ENCODE measurements at regions not wholly inside any gene's neighbourhood (a gene's known extent, or its start where the extent isn't known, plus 50 kb on each side); places are given as distances from the start of the nearest gene placed in this dataset.
"Not testable (repeated sequence)": the region's sequence is repeated elsewhere in the genome, so short reads cannot be mapped to it uniquely, and the experiment has no call there.

DNA sequence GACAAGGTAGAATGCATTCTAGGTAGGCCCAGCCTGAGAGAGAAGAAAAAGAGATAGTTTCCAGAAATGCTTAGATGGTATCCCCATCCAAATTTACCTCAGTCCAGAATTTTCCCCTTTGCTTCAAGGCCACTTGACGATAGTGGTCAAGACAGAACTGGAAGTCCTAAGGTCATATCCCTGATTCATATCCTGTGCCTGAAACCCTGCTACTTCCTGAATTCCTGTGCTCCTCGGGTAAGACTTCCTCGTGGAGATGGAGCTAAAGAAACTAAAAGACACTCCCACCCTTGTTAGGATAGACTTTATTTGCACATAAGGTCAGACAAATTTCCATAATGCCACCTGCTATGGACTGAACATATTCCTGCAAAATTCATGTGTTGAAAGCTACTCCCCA is 175.9 kb downstream of the EVX1 start:
- no peak for DNase-seq (ENCODE audit: low spot score)

DNA sequence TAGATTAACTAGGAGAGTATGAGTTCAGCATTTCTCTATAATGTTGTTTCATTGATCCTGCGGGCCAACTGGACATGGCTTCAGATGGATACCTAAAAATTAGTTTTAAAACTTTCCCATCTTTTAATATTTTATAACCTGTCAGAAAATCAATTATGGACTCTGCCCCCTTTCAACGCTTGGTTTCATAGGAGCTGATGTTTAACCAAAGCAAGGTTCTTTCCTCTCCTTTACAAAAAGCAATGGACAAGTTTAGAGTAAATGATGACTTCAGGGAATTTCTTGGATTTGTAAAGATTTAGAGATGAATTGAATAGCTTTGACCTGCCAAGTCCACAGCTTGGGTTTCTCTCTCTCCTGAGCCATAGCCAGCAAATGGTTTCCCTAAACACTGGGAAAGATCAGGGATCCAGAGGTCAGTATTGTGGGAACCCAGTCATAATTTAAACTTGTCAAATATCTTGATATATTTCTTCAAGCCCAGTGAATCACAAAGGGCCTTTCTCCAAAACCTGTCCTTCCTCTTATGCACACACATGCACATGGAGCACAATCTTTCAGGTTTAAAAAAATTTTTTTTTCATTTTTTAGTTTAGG is 177.1 kb downstream of the EVX1 start:
- DNase-seq (ENCODE audit: low spot score): no peak

DNA sequence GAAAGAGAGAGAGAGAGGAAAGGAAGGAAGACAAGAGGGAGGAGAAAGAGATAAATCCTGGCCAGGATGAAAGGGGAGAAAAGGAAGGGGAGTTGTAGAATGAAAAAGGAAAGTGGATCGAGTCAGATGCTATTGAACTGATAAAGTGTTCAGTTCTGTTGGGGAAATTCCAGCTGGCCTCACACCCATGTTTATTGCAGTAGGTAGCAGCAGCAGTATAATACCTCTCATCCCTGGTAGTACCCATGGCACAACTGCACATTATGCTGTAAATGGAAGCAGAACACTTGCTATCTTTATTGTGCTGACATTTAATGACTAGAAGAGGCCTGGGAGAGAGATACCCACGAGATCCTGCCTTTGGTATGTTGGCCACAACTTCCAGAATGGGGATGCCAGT is 178.1 kb downstream of the EVX1 start:
- no peak for DNase-seq (ENCODE audit: low spot score)

DNA sequence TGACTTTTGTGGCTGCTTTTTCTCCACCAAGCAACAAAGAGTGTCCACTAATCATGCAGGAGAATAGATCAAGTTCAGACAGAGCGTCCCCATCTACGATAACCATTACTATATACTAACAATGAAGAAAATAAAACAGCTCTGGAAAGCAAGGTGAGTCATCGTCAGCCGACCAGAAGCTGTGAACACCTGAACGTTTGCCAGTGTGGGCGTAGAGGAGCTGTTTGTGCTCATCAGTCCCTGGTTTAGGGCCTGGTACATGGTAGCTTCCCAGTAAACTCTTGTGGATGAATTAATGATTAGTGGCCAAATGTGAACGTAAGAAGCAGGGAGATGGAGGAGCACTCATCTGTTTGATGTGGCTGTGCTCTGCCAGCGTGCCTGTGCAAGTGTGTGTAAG is 180.7 kb downstream of the EVX1 start:
- DNase-seq (ENCODE audit: low spot score): no peak

DNA sequence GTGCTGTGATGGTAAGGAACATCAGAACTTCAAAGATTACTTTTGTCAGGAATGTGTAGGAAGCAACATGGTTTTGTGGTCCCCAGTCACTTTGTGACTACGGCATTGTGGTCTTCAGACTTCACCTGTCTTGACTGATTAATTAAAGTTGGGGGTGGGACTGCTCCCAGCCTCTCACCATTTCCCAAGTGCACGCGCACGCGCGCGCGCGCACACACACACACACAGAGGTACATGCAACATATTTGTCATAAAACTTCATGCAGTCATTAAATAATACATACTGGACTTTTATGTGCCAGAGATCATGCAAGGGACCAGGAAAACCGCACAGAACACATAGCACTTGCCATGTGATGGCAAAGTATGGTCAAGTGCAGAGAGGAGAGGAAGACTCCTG is 181.2 kb downstream of the EVX1 start:
- DNase-seq (ENCODE audit: low spot score): no peak

DNA sequence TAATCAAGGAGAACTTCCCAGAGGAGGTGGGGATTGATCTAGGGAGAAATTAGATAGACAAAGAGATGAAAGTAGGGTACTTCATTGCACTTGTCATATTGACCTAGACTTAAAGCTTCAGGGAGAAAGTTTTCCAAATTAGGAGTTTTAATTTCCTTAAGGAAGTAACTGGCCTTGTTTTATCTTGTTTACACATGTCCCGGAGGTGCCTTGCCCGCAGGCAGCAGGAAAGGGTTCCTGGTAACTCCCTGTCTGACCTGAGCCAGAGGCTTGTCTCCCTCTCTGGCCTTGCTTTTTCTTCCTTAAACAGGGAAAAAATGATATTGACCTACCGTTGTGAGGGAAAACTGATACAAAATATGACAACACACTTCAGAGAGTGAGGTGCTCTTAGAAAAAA is 181.6 kb downstream of the EVX1 start:
- DNase-seq (ENCODE audit: low spot score): no peak

DNA sequence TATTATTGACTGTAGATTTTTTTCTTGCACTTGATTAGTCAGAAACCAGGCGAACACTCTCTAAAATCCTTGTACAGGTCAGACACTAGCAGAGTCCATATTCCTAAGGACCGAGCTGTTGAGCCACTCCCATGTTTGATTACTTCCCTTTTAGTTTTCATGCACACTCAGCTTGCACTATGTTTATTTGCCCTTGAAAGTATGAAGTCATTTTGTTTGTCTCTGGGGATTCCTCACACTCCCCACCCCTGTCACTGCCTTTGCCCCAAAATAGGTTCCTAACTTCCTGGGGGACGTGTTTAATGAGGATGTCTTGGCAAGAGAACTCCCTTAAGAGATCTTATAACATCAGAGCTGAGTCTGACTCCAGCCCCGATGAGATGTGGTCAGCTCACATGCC is 182.1 kb downstream of the EVX1 start:
- no peak for DNase-seq (ENCODE audit: low spot score)

DNA sequence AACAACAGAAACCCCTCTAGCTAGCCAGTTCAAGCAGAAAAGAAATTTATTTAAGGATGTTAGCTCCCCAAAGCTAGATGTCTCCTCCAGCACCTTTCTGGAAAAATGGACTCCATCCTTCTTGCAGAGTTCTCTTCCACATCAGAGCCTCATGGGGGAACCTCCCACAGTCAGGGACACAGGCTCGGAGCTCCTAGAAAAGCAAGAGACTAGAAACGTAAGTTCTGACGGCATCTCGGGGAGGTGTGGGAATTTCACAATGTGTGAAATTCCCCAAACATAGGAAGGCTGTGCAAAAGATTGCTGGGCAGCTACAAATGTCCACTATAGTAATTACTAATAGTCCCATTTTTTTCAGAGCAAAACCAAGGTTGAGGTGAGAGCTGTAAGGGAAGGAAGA is 184.8 kb downstream of the EVX1 start:
- no peak for DNase-seq (ENCODE audit: low spot score)

DNA sequence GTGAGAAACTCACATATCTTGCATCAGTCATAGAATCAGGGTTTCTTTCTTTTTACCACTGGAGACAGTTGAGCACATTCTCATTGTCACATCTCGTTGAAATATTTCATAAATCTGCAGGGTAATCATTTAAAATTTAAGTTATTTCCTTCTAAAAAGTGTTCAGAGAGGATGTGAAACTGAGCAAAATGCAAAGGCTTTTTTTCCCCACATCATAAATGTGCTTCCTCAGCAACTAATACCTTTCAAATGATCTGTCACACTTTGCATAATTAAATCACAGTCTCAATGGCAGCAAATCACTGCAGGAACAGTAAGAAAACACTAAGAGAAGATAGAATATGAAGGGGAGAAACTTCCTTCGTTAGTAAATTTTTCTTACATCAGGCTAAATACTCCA is 187.5 kb downstream of the EVX1 start:
- no peak for DNase-seq (ENCODE audit: low spot score)

DNA sequence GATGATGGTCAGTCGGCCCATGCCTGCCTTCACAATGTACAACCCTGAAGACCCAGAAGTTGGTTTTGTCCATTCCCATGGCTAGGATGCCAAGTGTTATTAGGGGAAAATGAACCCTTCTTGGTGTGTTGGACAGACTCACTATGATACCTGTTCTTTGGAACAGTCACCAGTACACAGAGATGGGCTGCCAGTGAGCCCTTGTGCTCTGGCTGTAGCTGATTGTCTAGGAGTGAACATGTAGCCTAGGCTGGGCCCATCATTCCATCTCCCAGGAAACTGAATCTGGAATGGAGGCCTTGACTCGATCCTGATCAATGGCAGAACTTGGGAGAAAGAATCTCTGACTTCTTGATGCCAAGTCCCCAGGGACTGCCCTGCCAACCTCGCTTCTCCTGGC is 188.9 kb downstream of the EVX1 start:
- no peak for DNase-seq (ENCODE audit: low spot score)

DNA sequence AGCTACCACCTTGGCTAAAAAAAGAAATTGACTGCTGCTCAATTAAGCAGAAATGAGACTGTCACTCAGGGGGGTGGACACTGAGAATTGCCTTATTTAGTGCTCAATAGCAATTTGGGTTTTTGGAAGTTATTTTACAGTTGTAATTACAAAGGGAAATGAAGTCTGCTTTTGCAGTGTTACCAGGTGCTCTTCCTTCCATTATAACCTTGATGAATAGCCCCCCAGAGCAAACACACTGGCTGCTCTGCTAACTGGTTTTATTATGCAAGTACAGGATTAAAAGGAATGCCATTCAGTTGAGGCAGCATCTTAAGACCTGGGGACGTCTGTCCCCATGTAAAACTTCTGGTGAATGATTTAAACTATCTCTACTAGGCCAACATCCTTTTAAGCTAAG is 191.0 kb downstream of the EVX1 start:
- no peak for DNase-seq (ENCODE audit: low spot score)

DNA sequence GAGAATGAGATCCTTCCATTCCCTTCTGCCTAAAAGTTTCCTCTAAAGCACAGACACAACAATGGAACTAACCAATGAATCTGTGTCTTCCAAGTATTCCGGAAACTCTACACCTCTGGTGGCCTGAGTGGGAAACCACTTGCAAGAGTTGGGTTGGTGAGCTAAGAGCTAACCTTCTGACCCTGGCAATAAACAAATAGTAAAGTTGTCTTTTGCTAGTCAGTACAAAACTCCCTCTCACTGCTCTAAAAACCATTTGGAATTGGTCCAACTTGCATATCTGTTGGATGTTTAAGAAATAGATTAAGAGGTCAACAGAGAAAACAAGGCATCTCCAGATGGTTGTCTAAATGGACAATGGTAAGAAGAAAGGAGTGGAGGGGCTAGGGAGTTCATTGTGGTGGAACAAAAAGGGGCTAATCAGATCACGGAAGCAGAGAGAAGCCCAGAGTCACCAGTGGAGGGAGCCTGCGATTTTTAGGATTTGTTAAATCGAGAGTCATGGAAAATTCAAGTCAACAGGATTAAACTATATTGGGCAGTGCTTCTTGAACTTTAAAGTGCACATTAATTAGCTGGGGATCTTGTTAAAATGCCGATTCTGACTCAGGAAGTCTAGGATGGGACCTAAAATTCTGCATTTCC is 192.3 kb downstream of the EVX1 start:
- no peak for DNase-seq (ENCODE audit: low spot score)

DNA sequence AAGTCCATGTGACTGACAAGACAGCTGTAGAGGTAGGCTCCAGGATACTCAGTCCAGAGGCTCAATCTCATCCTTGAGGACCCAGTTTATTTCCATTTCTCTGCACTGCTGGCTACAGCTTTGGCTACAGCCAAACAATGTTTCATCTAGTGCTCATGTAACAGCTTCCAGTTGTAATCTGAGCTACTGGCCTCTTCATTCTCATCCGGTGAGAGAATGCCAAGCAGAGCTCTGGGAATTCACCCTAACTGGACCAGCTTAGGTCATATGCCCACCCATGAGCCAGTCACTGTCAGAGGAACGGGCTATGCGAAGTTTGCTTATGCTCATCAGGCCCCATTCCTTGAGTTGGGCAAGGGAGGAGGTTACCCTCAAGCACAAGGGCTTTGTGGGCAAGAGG is 192.9 kb downstream of the EVX1 start:
- DNase-seq (ENCODE audit: low spot score): no peak

DNA sequence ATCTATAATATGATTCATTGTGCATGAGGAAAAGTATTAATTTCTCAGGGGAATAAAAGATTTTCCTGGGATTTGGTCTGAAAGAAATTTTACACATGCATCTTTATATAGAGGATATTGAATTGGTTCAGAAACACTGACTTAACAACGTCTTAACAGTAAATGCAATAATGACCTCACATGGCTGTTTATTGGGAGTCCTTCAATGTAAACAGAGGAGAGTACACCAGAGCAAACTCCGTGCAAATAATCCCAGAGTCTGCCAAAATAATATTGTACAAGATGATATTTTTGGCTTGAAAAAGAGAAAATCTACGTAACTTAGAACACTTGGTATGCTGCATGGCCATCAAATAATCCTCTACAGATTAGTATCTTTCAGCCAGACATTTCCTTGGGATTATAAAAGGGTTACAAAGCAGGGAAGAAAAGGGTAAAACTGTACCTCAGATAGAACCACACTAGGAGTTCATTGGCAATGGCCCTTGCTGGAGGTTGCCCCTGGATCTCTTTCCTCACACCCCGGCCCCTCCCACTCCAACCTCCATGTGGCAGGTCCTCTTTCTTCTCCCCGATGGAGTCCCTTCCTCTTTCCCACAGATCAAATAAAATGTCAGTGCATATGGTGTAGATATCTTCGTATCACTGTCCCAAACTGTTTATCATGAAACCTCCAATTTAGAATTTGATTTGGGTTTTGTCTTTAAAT is 196.4 kb downstream of the EVX1 start:
- DNase-seq (ENCODE audit: low spot score): no peak

DNA sequence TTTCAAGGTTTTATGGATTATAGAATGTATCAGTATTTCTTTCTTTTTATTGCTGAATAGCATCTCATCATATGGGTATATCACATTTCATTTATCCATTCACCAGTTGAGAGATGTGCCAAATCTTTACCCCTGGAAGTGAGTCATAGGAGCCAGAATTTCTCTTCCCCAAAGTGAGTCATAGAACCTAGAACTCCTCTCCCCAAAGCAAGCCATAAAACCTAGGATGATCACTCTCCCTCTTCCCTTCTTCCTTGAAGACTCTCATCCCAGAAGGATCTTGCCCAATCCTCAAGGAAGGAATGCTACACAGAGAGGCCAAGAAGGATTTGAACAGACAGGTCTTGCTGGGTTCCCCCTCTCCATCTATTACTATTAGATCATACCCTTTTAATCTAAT is 199.9 kb downstream of the EVX1 start:
- no peak for DNase-seq (ENCODE audit: low spot score)

DNA sequence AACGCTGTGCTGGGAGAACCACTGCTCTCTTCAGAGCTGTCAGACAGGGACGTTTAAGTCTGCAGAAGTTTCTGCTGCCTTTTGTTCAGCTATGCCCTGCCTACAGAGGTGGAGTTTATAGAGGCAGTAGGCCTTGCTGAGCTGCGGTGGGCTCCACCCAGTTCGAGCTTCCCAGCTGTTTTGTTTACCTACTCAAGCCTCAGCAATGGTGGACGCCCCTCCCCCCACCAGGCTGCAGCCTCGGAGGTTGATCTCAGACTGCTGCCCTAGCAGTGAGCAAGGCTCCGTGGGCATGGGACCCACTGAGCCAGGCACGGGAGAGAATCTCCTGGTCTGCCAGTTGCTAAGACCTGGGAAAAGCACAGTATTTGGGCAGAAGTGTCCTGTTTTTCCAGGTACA is 206.4 kb downstream of the EVX1 start:
- not testable (repeated sequence) for DNase-seq (ENCODE audit: low spot score)

DNA sequence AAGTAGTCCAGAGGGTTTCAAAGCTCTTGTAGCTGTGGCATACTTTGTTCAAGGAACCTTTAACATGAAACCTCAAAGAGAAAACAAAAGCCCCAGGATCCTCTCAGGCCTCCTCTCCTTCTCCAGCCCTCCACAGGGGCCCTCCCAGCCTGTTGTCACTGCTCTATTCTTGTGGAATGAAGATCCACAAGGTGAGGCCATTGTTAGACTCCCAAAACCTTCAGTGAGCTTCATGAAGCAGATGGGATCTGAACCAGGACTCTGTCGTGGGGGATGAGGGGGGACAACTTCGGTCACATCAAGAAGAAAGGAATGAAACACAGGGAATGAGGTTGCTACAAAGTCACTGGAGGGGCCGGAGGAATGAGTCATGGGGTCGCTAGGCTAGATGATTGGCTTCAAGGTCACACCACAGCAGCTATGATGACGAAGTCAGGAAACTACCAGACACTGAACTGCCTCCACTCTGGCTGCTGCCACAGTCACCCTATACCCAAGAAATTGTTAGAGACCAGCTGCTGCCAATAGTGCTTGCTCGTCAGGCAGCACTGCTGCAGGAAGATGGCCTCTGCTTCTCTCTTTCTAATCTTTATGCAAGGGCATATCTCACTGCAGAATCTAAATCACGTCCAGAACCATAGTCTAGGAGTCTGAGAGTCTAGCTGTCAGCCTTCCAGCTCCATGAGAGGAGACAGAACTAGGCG is 208.8 kb downstream of the HIBADH start:
- no peak for DNase-seq (ENCODE audit: low spot score)

DNA sequence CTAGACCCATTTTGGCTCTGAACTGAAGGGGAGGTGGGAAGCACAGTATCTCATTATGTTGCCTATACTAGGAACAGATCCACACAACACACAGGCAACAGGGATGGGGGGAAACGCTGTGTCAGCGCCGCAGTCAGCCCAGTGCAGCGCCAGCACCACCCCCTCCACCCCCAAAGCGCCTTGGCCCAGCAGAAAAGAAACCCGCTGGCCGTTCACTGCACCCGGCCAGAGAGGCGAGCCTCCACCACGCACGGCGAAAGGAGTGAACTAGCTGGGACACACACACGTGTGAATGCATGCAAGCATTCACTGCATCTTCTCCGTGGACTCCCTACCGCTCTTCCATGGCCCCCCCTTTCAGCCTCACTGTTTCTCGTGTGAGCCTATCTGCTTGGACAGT is 205.6 kb downstream of the HIBADH start:
- not testable (repeated sequence) for DNase-seq (ENCODE audit: low spot score)

DNA sequence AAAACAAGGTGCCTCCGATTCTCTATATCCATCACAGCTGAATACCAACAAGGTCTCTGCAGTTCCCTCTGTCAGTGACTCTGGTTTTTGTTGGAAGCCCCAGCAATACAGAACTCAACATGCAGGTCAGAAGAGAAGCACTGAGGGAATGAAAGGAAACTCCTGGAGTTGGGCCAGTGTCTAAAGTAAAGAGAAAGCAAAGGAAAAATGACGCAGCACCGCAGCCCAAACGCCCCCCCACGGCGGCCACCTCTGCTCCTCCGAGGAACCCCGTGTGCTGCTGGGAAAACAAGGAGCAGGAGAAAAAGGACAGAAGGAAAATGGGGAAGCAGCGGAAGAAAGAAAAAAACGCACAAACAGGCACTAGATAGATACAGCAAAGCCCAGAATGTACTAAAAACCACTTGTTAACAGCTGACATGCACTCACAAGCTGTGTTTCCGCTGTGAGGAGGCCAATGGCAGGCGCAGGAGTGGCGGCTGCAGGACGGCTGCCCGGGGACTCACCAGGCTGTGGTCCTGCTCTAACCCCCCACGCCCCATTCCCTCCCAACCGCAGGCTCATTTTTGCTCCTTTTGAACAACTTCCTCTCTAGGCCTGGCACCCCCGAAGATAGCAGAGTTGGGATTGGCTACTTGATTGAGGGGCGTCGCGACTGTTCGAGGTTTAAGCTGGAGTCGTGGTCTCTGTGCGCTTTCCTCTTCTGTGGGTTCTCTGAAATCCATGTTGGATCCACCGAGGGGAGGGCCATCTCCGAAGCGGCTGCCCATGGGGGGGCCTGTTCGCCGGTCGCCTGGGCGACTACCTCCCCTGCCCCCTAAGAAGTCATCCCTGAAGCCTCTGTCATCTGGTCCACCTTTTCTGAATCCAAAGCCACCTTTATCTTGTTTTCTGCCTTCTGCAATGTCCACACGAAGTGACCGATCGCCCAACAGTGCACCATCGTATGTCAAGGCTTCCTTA is 204.8 kb downstream of the HIBADH start:
- not testable (repeated sequence) for DNase-seq (ENCODE audit: low spot score)

DNA sequence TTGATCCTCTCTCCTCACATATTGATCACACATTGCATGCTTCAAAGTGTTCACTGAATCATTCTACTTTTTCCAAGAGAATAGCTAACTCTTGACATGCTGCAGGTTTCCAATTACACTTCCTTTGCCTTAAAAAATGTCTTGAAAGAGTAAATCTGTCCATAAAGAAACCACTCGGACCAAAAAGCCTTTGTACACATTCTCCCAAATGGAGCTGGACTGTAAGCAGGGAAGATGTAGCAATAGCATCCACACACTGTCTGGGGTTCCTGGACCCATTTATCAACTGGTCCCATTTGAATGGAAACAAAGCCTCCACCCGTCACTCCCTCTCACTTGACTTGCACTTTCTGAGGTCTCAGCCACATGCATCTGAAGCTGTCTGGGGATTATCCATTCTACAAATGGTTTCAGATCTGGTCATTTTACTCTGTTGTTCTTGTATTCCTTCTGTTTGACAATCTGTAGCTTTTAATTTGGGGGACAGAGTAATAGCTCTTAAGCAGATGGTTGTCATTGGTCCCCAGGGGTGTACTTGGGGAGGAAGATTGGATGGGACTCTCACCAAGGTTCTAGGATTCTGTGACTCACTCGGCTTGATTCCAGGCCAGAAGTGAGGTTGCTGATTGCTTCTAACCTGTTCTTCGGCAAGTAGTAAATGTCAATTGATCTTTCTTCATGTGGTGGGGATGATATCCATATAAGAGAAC is 203.5 kb downstream of the HIBADH start:
- no peak for DNase-seq (ENCODE audit: low spot score)

DNA sequence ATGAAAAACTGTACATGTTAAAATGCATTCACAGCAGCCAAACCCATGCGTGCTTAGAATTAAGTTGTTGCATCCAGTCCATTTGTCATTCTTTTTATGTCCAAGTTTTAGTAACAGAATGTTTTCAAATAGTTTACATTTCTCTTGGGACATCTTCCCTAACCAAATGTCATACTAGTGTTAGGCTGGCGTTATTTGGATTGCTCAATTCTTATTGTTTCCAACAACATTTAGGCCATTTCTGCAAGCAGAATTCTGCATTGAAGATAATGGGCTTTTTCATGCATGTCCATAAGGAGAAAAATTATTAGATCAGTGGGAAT is 203.0 kb downstream of the HIBADH start:
- no peak for DNase-seq (ENCODE audit: low spot score)
